ENCODE measurements at regions not wholly inside any gene's neighbourhood (a gene's known extent, or its start where the extent isn't known, plus 50 kb on each side); places are given as distances from the start of the nearest gene placed in this dataset.

DNA sequence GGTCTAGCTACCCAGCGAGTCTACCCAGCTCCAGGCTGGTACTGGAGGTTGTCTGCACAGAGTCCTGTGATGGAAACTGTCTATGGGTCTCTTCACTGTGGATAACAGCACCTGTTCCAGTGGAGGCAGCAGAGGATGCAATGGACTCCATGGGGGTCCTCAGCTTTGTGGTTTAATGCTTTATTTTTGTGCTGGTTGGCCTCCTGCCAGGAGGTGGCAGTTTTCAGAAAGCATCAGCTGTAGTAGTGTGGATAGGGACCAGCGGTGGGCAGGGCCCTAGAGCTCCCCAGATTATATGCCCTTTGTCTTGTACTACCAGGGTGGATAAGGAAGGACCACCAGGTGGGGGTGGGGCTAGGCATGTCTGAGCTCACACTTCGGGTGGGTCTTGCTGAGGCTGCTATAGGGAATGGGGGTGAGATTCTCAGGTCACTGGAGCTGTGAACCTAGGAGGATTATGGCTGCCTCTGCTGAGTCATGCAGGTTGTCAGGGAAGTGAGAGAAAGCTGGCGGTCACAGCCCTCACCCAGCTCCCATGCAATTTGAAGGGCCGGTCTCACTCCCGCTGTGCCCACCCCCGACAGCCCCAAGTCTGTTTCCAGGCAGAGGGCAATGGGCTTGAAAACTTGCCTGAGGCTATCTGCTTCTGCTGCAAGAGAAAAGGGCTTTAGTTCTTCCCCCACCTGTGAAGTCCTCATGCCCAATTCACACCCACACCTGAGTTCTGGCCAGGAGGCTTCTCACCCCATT lies 397.1 kb downstream of the TLE1 start:
- no peaks in the 10 kb centered on the region for H3K27me3 Mint-ChIP-seq (ENCODE audit: insufficient read depth, unreplicated experiment)
- ChIA-PET POLR2A (no interaction called here), CTCF (interaction anchor here (0.7 to 1.0 kb wide), 2 partner anchors 174 to 194 kb away, joined by 3 read pairs; no protein-coding TSS in a partner anchor)
- no peaks in the 10 kb centered on the region for H3K9me3 Mint-ChIP-seq (ENCODE audit: unreplicated experiment)
- TF ChIP-seq, protein P1, sequence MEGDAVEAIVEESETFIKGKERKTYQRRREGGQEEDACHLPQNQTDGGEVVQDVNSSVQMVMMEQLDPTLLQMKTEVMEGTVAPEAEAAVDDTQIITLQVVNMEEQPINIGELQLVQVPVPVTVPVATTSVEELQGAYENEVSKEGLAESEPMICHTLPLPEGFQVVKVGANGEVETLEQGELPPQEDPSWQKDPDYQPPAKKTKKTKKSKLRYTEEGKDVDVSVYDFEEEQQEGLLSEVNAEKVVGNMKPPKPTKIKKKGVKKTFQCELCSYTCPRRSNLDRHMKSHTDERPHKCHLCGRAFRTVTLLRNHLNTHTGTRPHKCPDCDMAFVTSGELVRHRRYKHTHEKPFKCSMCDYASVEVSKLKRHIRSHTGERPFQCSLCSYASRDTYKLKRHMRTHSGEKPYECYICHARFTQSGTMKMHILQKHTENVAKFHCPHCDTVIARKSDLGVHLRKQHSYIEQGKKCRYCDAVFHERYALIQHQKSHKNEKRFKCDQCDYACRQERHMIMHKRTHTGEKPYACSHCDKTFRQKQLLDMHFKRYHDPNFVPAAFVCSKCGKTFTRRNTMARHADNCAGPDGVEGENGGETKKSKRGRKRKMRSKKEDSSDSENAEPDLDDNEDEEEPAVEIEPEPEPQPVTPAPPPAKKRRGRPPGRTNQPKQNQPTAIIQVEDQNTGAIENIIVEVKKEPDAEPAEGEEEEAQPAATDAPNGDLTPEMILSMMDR (IDR thresholded peaks at IDR 0.05; ENCODE audit: unreplicated experiment) = no peak
- no peak overlapping the region for H3K27ac Mint-ChIP-seq (ENCODE audit: low read depth, unreplicated experiment)
- no peaks in the 10 kb centered on the region for H3K4me1 Mint-ChIP-seq (ENCODE audit: insufficient read depth, unreplicated experiment)
- no peak for DNase-seq (ENCODE audit: unreplicated experiment)
- no TSS peak for BruUV-seq (replicated peaks)
- no peaks in the 10 kb centered on the region for H3K36me3 Mint-ChIP-seq (ENCODE audit: insufficient read depth, unreplicated experiment)
- H3K4me3 Mint-ChIP-seq (ENCODE audit: unreplicated experiment) = no peak overlapping the region
- intact Hi-C loops (cut with micrococcal nuclease) = no loop called here

DNA sequence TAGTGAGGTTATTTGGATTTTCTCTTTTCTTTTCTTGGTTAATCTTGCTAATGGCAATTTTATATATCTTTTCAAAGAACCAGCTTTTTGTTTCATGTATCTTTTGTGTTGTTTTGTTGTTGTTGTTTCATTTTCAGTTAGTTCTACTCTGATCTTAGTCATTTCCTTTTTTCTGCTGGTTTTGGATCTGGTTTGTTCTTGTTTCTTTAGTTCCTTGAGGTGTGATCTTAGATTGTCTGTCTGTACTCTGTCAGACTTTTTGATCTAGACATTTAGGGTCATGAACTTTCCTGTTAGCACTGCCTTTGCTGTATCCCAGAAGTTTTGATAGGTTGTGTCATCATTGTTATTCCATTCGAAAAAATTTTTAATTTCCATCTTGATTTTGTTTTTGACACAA lies 399.7 kb downstream of the TLE1 start:
- ChIA-PET CTCF (interaction anchor here (1.1 kb wide), 1 partner anchor 22 kb away, joined by 4 read pairs; no protein-coding TSS in a partner anchor), POLR2A (interaction anchor here (0.7 kb wide), 1 partner anchor 28 kb away, joined by 4 read pairs; no protein-coding TSS in a partner anchor)
- Mint-ChIP-seq H3K27ac (ENCODE audit: low read depth, unreplicated experiment) (no peak overlapping the region), H3K36me3 (ENCODE audit: insufficient read depth, unreplicated experiment) (no peaks in the 10 kb centered on the region), H3K9me3 (ENCODE audit: unreplicated experiment) (no peaks in the 10 kb centered on the region), H3K4me3 (ENCODE audit: unreplicated experiment) (no peak overlapping the region), H3K27me3 (ENCODE audit: insufficient read depth, unreplicated experiment) (no peaks in the 10 kb centered on the region), H3K4me1 (ENCODE audit: insufficient read depth, unreplicated experiment) (no peaks in the 10 kb centered on the region)
- BruUV-seq (replicated peaks) = no TSS peak
- TF ChIP-seq, protein P1 (IDR thresholded peaks at IDR 0.05; ENCODE audit: unreplicated experiment) = no peak
- no peak for DNase-seq (ENCODE audit: unreplicated experiment)
- intact Hi-C loops (cut with micrococcal nuclease) = no loop called here

DNA sequence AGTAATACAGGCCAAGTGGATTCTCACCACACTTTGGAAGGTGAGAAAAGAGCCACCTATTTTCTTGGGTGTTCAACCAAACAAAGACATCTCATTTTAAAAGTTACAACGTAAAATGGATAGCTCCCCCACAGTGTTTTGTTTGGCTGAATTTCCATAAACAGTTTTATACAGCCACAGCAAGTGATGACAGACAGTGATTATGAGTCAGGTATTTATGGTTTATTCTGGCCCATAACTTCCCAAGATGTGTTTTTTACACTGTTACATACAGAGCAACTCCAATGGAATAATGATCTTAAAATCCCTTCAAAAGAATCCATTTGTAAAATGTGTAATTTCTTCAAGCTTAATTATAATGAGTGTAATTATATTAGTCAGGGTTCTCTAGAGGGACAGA lies 421.3 kb downstream of the TLE1 start:
- CTCF ChIA-PET = interaction anchor here (0.5 kb wide), 1 partner anchor 889 kb away, joined by 3 read pairs; no protein-coding TSS in a partner anchor
- TF ChIP-seq, protein P1 (IDR thresholded peaks at IDR 0.05; ENCODE audit: unreplicated experiment) = no peak
- POLR2A ChIA-PET = no interaction called here
- intact Hi-C loops (cut with micrococcal nuclease) = no loop called here
- no peaks in the 10 kb centered on the region for H3K27me3 Mint-ChIP-seq (ENCODE audit: insufficient read depth, unreplicated experiment)
- no peaks in the 10 kb centered on the region for H3K36me3 Mint-ChIP-seq (ENCODE audit: insufficient read depth, unreplicated experiment)
- no TSS peak for BruUV-seq (replicated peaks)
- H3K4me1 Mint-ChIP-seq (ENCODE audit: insufficient read depth, unreplicated experiment) = no peaks in the 10 kb centered on the region
- DNase-seq (ENCODE audit: unreplicated experiment) = peak; percentile 52
- no peaks in the 10 kb centered on the region for H3K9me3 Mint-ChIP-seq (ENCODE audit: unreplicated experiment)
- no peak overlapping the region for H3K27ac Mint-ChIP-seq (ENCODE audit: low read depth, unreplicated experiment)
- no peak overlapping the region for H3K4me3 Mint-ChIP-seq (ENCODE audit: unreplicated experiment)

DNA sequence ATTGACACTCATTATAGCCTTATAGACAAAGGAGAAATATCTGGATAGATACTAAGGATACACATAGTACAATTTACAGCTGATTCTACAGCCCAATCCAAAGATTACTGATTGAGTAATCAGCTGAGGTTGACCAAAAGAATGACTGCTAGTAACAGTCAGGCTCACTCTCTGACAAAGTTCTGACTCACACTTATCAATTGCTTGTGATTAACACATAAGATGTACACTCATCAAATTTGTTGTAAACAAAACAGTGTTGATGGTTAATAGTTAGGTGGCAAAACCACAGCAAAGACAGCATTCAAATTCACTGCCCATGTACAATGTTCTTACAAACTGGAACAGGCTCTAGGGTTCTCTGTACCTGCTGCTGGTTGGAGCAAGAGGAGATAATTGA lies 422.7 kb downstream of the TLE1 start:
- BruUV-seq (replicated peaks) = no TSS peak
- H3K4me3 Mint-ChIP-seq (ENCODE audit: unreplicated experiment) = no peak overlapping the region
- ChIA-PET CTCF (no interaction called here), POLR2A (no interaction called here)
- H3K9me3 Mint-ChIP-seq (ENCODE audit: unreplicated experiment) = no peaks in the 10 kb centered on the region
- intact Hi-C loops (cut with micrococcal nuclease) = no loop called here
- TF ChIP-seq, protein P1 (IDR thresholded peaks at IDR 0.05; ENCODE audit: unreplicated experiment) = no peak
- no peak overlapping the region for H3K27ac Mint-ChIP-seq (ENCODE audit: low read depth, unreplicated experiment)
- no peaks in the 10 kb centered on the region for H3K4me1 Mint-ChIP-seq (ENCODE audit: insufficient read depth, unreplicated experiment)
- H3K36me3 Mint-ChIP-seq (ENCODE audit: insufficient read depth, unreplicated experiment) = no peaks in the 10 kb centered on the region
- peak; percentile 48 for DNase-seq (ENCODE audit: unreplicated experiment)
- H3K27me3 Mint-ChIP-seq (ENCODE audit: insufficient read depth, unreplicated experiment) = no peaks in the 10 kb centered on the region

Data from MCF 10A (cell line).